ENCODE measurements at regions not wholly inside any gene's neighbourhood (a gene's known extent, or its start where the extent isn't known, plus 50 kb on each side); places are given as distances from the start of the nearest gene placed in this dataset.

DNA sequence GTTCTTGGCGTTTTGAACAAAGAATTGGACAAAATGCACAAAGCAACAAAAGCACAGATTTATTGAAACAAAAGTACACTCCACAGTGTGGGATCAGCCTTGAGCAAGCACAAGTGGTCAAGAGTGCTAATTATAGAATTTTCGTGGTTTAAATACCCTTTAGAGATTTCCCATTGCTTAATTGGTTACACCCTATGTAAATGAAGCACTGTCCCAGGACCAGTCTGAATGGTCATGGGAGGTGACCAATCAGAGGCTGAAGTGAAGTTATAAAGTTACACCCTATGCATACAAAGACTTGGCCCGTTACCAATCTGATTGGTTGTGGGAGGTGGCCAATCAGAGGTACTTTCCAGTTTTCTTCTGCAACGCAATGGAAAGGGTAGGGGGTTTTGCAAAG is 223.6 kb downstream of the CENPF start:
- Histone ChIP-seq H3K27ac (no peak overlapping the region), H3K36me3 (no peaks in the 10 kb centered on the region), H3K4me3 (no peak overlapping the region), H3K4me1 (no peaks in the 10 kb centered on the region), H3K9me3 (peaks cover 0 to 10% (median 4%) of the 10 kb centered on the region in 4 donors), H3K27me3 (no peaks in the 10 kb centered on the region)
- ATAC-seq (ENCODE audit: low FRiP score in 2 of 2) (no peak), DNase-seq (no peak)
- no peak for TF ChIP-seq EP300 (IDR thresholded peaks at IDR 0.05)
- no peak for TF ChIP-seq POLR2AphosphoS5 (IDR thresholded peaks at IDR 0.05)
- TF ChIP-seq POLR2A (IDR thresholded peaks at IDR 0.05): no peak
- TF ChIP-seq, protein P1, sequence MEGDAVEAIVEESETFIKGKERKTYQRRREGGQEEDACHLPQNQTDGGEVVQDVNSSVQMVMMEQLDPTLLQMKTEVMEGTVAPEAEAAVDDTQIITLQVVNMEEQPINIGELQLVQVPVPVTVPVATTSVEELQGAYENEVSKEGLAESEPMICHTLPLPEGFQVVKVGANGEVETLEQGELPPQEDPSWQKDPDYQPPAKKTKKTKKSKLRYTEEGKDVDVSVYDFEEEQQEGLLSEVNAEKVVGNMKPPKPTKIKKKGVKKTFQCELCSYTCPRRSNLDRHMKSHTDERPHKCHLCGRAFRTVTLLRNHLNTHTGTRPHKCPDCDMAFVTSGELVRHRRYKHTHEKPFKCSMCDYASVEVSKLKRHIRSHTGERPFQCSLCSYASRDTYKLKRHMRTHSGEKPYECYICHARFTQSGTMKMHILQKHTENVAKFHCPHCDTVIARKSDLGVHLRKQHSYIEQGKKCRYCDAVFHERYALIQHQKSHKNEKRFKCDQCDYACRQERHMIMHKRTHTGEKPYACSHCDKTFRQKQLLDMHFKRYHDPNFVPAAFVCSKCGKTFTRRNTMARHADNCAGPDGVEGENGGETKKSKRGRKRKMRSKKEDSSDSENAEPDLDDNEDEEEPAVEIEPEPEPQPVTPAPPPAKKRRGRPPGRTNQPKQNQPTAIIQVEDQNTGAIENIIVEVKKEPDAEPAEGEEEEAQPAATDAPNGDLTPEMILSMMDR (IDR thresholded peaks at IDR 0.05): no peak
- 66 to 71% methylated on average over 4 of the region's 4 CpGs for WGBS, 2 donors

DNA sequence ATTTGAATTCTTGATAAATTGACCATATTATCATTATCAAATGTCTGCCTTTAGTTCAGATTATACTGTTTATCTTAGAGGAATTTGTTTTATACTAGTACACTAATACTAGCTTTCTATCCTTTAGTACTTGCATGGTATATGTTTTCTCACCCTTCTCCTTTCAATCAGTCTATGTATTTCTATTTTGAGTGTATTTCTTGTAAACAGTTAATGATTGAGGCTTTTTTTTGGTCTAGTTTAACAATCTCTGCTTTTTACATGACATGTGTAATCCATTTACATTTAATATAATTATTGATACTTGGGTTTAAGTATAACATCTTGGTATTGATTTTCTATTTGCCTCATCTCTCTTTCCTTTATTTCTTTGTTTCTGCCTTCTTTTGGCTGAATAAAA is 224.9 kb downstream of the CENPF start:
- Histone ChIP-seq H3K27me3 (no peaks in the 10 kb centered on the region), H3K36me3 (no peaks in the 10 kb centered on the region), H3K4me3 (no peak overlapping the region), H3K4me1 (no peaks in the 10 kb centered on the region), H3K27ac (no peak overlapping the region), H3K9me3 (peaks cover 0 to 10% (median 4%) of the 10 kb centered on the region in 4 donors)
- no peak for TF ChIP-seq POLR2AphosphoS5 (IDR thresholded peaks at IDR 0.05)
- no peak for TF ChIP-seq POLR2A (IDR thresholded peaks at IDR 0.05)
- no peak for TF ChIP-seq EP300 (IDR thresholded peaks at IDR 0.05)
- TF ChIP-seq, protein P1 (IDR thresholded peaks at IDR 0.05): no peak
- ATAC-seq (ENCODE audit: low FRiP score in 2 of 2) (no peak), DNase-seq (no peak)

DNA sequence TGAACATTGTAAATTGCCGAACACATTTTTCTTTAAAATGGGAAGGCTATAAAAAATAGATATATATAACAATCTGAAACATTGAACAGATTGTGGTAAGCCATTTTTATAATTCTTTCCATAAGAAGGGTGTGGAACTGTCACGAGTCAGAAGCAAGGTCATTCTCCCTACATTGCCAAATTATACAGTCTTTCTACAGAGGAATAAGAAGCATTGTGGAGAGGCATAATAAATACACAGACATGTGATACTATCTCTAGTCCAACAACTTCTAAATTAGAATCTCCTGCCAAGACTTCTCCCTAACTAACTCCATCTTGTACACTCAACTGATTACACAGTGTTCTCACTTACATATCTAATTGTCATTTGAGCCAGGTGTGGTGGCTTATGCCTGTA is 227.9 kb downstream of the CENPF start:
- 64 to 71% methylated on average over 2 of the region's 2 CpGs for WGBS, 2 donors
- Histone ChIP-seq H3K4me3 (no peak overlapping the region), H3K36me3 (no peaks in the 10 kb centered on the region), H3K9me3 (peaks cover 0 to 10% (median 4%) of the 10 kb centered on the region in 4 donors), H3K27me3 (no peaks in the 10 kb centered on the region), H3K4me1 (no peaks in the 10 kb centered on the region), H3K27ac (no peak overlapping the region)
- TF ChIP-seq POLR2AphosphoS5 (IDR thresholded peaks at IDR 0.05): no peak
- TF ChIP-seq, protein P1 (IDR thresholded peaks at IDR 0.05): no peak
- TF ChIP-seq EP300 (IDR thresholded peaks at IDR 0.05): no peak
- no peak for TF ChIP-seq POLR2A (IDR thresholded peaks at IDR 0.05)
- no peak for DNase-seq
- ATAC-seq (ENCODE audit: low FRiP score in 2 of 2): no peak

DNA sequence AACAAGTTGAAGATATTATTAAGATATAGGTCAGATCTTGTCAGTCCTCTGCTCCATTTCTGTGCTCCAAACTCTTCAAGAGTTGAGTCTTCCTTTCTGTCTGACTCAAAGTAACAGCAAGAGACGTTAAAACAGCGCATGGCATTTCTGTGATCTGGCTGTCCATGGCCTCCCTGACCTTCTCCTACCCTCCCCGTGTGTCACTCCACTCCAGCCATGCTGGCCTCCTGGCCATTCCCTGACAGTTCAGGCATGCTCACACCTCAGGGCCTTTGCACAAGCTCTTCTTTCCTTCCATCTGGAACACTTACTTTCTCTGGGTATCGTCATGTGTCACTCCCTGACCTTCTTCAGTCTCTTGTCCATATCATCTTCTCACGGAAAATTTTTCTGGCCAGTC is 229.0 kb downstream of the CENPF start:
- DNase-seq (no peak), ATAC-seq (ENCODE audit: low FRiP score in 2 of 2) (no peak)
- Histone ChIP-seq H3K27ac (no peak overlapping the region), H3K27me3 (no peaks in the 10 kb centered on the region), H3K9me3 (peaks cover 0 to 10% (median 4%) of the 10 kb centered on the region in 4 donors), H3K4me3 (no peak overlapping the region), H3K36me3 (no peaks in the 10 kb centered on the region), H3K4me1 (no peaks in the 10 kb centered on the region)
- WGBS, 2 donors: 77 to 91% methylated on average over 5 of the region's 5 CpGs
- TF ChIP-seq, protein P1 (IDR thresholded peaks at IDR 0.05): no peak
- TF ChIP-seq EP300 (IDR thresholded peaks at IDR 0.05) (no peak), POLR2AphosphoS5 (IDR thresholded peaks at IDR 0.05) (no peak)

DNA sequence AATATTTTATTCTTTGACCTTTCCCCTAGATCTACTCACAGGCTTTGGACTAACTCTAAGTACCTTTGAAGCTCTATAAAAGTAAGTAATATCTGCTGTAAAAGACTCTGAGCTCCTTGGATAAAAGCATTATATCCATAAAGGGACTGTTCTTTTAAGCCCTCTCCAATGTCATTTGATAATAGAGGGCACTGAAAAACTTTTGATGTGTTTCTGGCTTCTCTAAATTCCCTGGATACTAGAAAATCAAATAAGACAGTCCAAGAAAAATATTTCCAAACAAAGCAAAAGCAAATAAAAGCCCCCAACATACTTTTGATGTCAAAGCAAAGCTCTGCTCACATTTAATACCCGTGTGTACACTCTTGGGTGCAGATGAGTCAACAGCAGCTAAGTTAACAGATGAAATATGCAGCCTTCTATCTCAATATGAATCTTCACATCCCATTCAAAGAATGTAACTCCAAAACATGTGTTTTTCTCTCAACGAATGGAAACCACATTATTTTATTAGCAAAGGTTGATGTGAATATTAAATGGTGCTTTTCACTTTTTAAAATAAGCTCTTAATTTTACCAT is 230.3 kb downstream of the CENPF start:
- peaks cover 0 to 3% (median 2%) of the 10 kb centered on the region in 4 donors for H3K9me3 ChIP-seq
- no peaks in the 10 kb centered on the region for H3K27me3 ChIP-seq
- no peak for ATAC-seq (ENCODE audit: low FRiP score in 2 of 2)
- DNase-seq: no peak
- TF ChIP-seq POLR2AphosphoS5 (IDR thresholded peaks at IDR 0.05) (no peak), EP300 (IDR thresholded peaks at IDR 0.05) (no peak), POLR2A (IDR thresholded peaks at IDR 0.05) (no peak)
- TF ChIP-seq, protein P1 (IDR thresholded peaks at IDR 0.05): no peak
- WGBS, 2 donors: 71 to 72% methylated on average over 2 of the region's 2 CpGs
- no peaks in the 10 kb centered on the region for H3K4me1 ChIP-seq
- H3K27ac ChIP-seq: no peak overlapping the region
- H3K4me3 ChIP-seq: no peak overlapping the region
- H3K36me3 ChIP-seq: no peaks in the 10 kb centered on the region
